ENCODE measurements at regions not wholly inside any gene's neighbourhood (a gene's known extent, or its start where the extent isn't known, plus 50 kb on each side); places are given as distances from the start of the nearest gene placed in this dataset.

DNA sequence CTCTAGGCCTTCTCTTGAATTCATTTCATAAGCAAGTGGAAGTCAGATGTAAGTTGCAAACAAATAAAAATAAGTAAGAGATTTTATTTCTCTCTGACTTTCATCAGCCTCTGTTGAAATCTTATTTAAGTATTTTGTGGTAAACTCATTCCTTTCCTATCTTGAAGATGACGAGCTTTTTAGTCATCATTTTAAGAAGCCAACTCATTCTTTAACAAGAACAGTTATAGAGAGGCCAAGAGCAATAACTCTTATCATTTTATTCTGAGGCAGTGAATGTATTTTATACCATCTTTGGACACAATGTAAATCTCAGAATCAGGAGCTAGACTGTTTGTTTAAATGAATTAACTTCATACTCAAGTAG, 147.5 kb upstream of the MBNL1 start:
- no peak for TF ChIP-seq POLR2A (IDR thresholded peaks at IDR 0.05; ENCODE audit: low read depth, low read length)
- no peak for TF ChIP-seq POLR2AphosphoS5 (IDR thresholded peaks at IDR 0.05; ENCODE audit: low read depth, low read length)
